GM23338 (cell line): ENCODE measurements at regions not wholly inside any gene's neighbourhood (a gene's known extent, or its start where the extent isn't known, plus 50 kb on each side); places are given as distances from the start of the nearest gene placed in this dataset.

Experiments used
- ATAC-seq: fragments of 200-7000 bp; cut with Tn5 transposase; 3 replicates; pipeline ENCODE4 v1.9.1; 2020
- DNase-seq: peaks from one replicate; pipeline ENCODE4 v3.0.0-alpha.2; 2015; ENCODE audit warnings: low spot score
- H2AFZ ChIP-seq: fragments of 200-600 bp; sonication (generic); 2 replicates; pipeline ENCODE4 v1.8.0; 2016; ENCODE audit warnings: antibody characterized with exemption, mild to moderate bottlenecking, moderate library complexity
- H3F3A ChIP-seq: fragments of 200-600 bp; sonication (generic); replicated peaks from 2 replicates; pipeline ENCODE4 v1.8.0; 2017; ENCODE audit warnings: antibody characterized with exemption, mixed run types, low read depth
- H3K27ac ChIP-seq: fragments of 200-600 bp; sonication (generic); 2 replicates; pipeline ENCODE4 v1.6.1; 2016; ENCODE audit warnings: low read depth
- H3K27me3 ChIP-seq: fragments of 200-600 bp; sonication (generic); 2 replicates; pipeline ENCODE4 v1.8.0; 2016; ENCODE audit warnings: mild to moderate bottlenecking, mixed run types, moderate library complexity; ENCODE audit not compliant: insufficient read depth
- H3K36me3 ChIP-seq: fragments of 200-600 bp; sonication (generic); 2 replicates; pipeline ENCODE4 v1.8.0; 2016; ENCODE audit warnings: mild to moderate bottlenecking; ENCODE audit not compliant: insufficient read depth
- H3K4me1 ChIP-seq: fragments of 200-600 bp; sonication (generic); 2 replicates; pipeline ENCODE4 v1.8.0; 2016; ENCODE audit warnings: mild to moderate bottlenecking, moderate library complexity; ENCODE audit not compliant: insufficient read depth
- H3K4me2 ChIP-seq: fragments of 200-600 bp; sonication (generic); 2 replicates; pipeline ENCODE4 v1.7.1; 2017; ENCODE audit warnings: mixed run types
- H3K4me3 ChIP-seq: fragments of 200-600 bp; sonication (generic); 2 replicates; pipeline ENCODE4 v1.6.1; 2016; ENCODE audit warnings: mixed run types
- H3K79me2 ChIP-seq: fragments of 200-600 bp; sonication (generic); replicated peaks from 2 replicates; pipeline ENCODE4 v1.8.0; 2017; ENCODE audit warnings: mild to moderate bottlenecking; ENCODE audit not compliant: insufficient read depth
- H3K9me2 ChIP-seq: fragments of 200-600 bp; sonication (generic); 2 replicates; pipeline ENCODE4 v1.8.0; 2017; ENCODE audit not compliant: insufficient read depth
- H4K20me1 ChIP-seq: fragments of 200-600 bp; sonication (generic); replicated peaks from 2 replicates; pipeline ENCODE4 v1.8.0; 2017; ENCODE audit warnings: mild to moderate bottlenecking; ENCODE audit not compliant: insufficient read depth
- H3K27ac Mint-ChIP-seq: 2 replicates; pipeline ENCODE4 v1.8.0; 2020; ENCODE audit warnings: inconsistent platforms, mild to moderate bottlenecking, moderate library complexity, mixed read lengths
- H3K27me3 Mint-ChIP-seq: 3 replicates; pipeline ENCODE4 v1.8.0; 2022; ENCODE audit warnings: low read depth, mild to moderate bottlenecking, moderate library complexity, mixed read lengths, inconsistent platforms; ENCODE audit not compliant: insufficient read depth, poor library complexity
- H3K36me3 Mint-ChIP-seq: 3 replicates; pipeline ENCODE4 v1.8.0; 2021; ENCODE audit warnings: low read depth, mild to moderate bottlenecking, inconsistent platforms, moderate library complexity, mixed read lengths
- H3K4me1 Mint-ChIP-seq: 3 replicates; pipeline ENCODE4 v1.8.0; 2020; ENCODE audit warnings: mild to moderate bottlenecking, inconsistent platforms, mixed read lengths
- H3K4me3 Mint-ChIP-seq: 3 replicates; pipeline ENCODE4 v1.8.0; 2021; ENCODE audit warnings: moderate library complexity, mild to moderate bottlenecking, inconsistent platforms, mixed read lengths
- H3K9me3 Mint-ChIP-seq: 3 replicates; pipeline ENCODE4 v1.8.0; 2020; ENCODE audit warnings: moderate library complexity, mild to moderate bottlenecking, inconsistent platforms, mixed read lengths
- CREB1 ChIP-seq: fragments of 250-450 bp; sonication (Bioruptor Pico); IDR thresholded peaks from 2 replicates; pipeline ENCODE4 v1.5.0; 2020; ENCODE audit warnings: low read depth, mild to moderate bottlenecking, moderate library complexity
- ETS1 ChIP-seq: IDR thresholded peaks from 2 replicates; pipeline ENCODE4 v1.6.1; 2016; ENCODE audit warnings: antibody characterized with exemption
- EZH2 ChIP-seq: fragments of 200-600 bp; sonication (generic); IDR thresholded peaks from one replicate; pipeline ENCODE4 v1.8.0; 2017; ENCODE audit warnings: antibody characterized with exemption, mild to moderate bottlenecking, low read depth; ENCODE audit not compliant: unreplicated experiment
- JUNB ChIP-seq: IDR thresholded peaks from one replicate; pipeline ENCODE4 v1.6.1; 2016; ENCODE audit warnings: antibody characterized with exemption; ENCODE audit not compliant: unreplicated experiment
- POLR2AphosphoS5 ChIP-seq: IDR thresholded peaks from 2 replicates; pipeline ENCODE4 v1.6.1; 2016; ENCODE audit warnings: antibody characterized with exemption, low read depth
- REST ChIP-seq: IDR thresholded peaks from one replicate; pipeline ENCODE4 v1.6.1; 2018; ENCODE audit warnings: antibody characterized with exemption; ENCODE audit not compliant: unreplicated experiment
- STAT1 ChIP-seq: IDR thresholded peaks from one replicate; pipeline ENCODE4 v1.6.1; 2016; ENCODE audit warnings: antibody characterized with exemption; ENCODE audit not compliant: unreplicated experiment
- ZNF114 ChIP-seq: fragments of 250-450 bp; sonication (Bioruptor Pico); IDR thresholded peaks from 2 replicates; pipeline ENCODE4 v1.5.0; 2020; ENCODE audit warnings: mild to moderate bottlenecking, moderate library complexity
- ZNF462 ChIP-seq: fragments of 250-450 bp; sonication (Bioruptor Pico); IDR thresholded peaks from 2 replicates; pipeline ENCODE4 v1.5.0; 2020; ENCODE audit warnings: mild to moderate bottlenecking, moderate library complexity

GRCh38 chr13:107865643-107866031 is 349.7 kb downstream of the LIG4 start:
- no peaks in the 10 kb centered on the region for H3K9me3 Mint-ChIP-seq
- Histone ChIP-seq H3K4me3 (peak overlapping the region; percentile 90), H3K4me2 (peak overlapping the region; percentile 94), H3K79me2 (peaks cover 29% of the 10 kb centered on the region), H4K20me1 (0 out of 2 replicates have a peak, but pooled peaks cover 9% of the 10 kb centered on the region), H3K36me3 (no peaks in the 10 kb centered on the region), H3F3A (peaks cover 3% of the 10 kb centered on the region; the same call in 1 of the 2 replicates), H3K4me1 (peaks cover 6% of the 10 kb centered on the region; the same call in 1 of the 2 replicates), H3K9me2 (no peaks in the 10 kb centered on the region), H3K27ac (no peak overlapping the region), H2AFZ (peak overlapping the region; percentile 96), H3K27me3 (peaks cover 47% of the 10 kb centered on the region)
- ATAC-seq (no peak), DNase-seq (no peak)
- no peak for TF ChIP-seq ETS1
- TF ChIP-seq POLR2AphosphoS5: no peak
- no peak for TF ChIP-seq STAT1
- TF ChIP-seq REST: peak; percentile 18
- no peak for TF ChIP-seq CREB1 (CRISPR knock-in tag)
- no peak for TF ChIP-seq JUNB
- no peak for TF ChIP-seq ZNF114
- TF ChIP-seq EZH2: no peak
- no peaks in the 10 kb centered on the region; the same call in 2 of the 3 replicates for H3K36me3 Mint-ChIP-seq
- no peak overlapping the region for H3K27ac Mint-ChIP-seq
- peak overlapping the region; percentile 88 for H3K4me3 Mint-ChIP-seq
- H3K27me3 Mint-ChIP-seq: peaks cover 28% of the 10 kb centered on the region
- peaks cover 14% of the 10 kb centered on the region for H3K4me1 Mint-ChIP-seq

GRCh38 chr13:107865318-107865575 is 350.1 kb downstream of the LIG4 start:
- Histone ChIP-seq H3K27me3 (peaks cover 47% of the 10 kb centered on the region), H3K27ac (no peak overlapping the region), H3K4me2 (peak overlapping the region; percentile 94), H3K36me3 (no peaks in the 10 kb centered on the region), H3F3A (peaks cover 3% of the 10 kb centered on the region; the same call in 1 of the 2 replicates), H3K79me2 (peaks cover 33% of the 10 kb centered on the region), H3K4me3 (peak overlapping the region; percentile 90), H2AFZ (no peak overlapping the region), H3K4me1 (peaks cover 6% of the 10 kb centered on the region; the same call in 1 of the 2 replicates), H4K20me1 (0 out of 2 replicates have a peak, but pooled peaks cover 9% of the 10 kb centered on the region), H3K9me2 (no peaks in the 10 kb centered on the region)
- Mint-ChIP-seq H3K4me1 (peaks cover 14% of the 10 kb centered on the region), H3K4me3 (peak overlapping the region; percentile 88), H3K27me3 (peaks cover 28% of the 10 kb centered on the region), H3K27ac (no peak overlapping the region), H3K36me3 (no peaks in the 10 kb centered on the region; the same call in 2 of the 3 replicates), H3K9me3 (no peaks in the 10 kb centered on the region)
- DNase-seq (no peak), ATAC-seq (no peak)
- TF ChIP-seq ZNF462 (CRISPR knock-in tag) (no peak), ZNF114 (no peak)
